ENCODE measurements at regions not wholly inside any gene's neighbourhood (a gene's known extent, or its start where the extent isn't known, plus 50 kb on each side); places are given as distances from the start of the nearest gene placed in this dataset.

- H3K4me3 ChIP-seq (ENCODE audit: low read depth, low read length), result no peak overlapping the region
- TF ChIP-seq POLR2A (IDR thresholded peaks at IDR 0.05; ENCODE audit: extremely low read depth, insufficient read length) (no peak), MAX (IDR thresholded peaks at IDR 0.05; ENCODE audit: low read depth, low read length) (no peak), MYC (IDR thresholded peaks at IDR 0.05; ENCODE audit: low read depth, low read length) (no peak), CTCF (IDR thresholded peaks at IDR 0.05; ENCODE audit: low read depth, low read length) (no peak)
- peak; percentile 8 for DNase-seq (ENCODE audit: low read depth)
Measured at GRCh38 chr1:223056802-223057201, 86.2 kb downstream of the TLR5 start.

- DNase-seq (ENCODE audit: low read depth), result no peak
- TF ChIP-seq MYC (IDR thresholded peaks at IDR 0.05; ENCODE audit: low read depth, low read length), result no peak
- TF ChIP-seq MAX (IDR thresholded peaks at IDR 0.05; ENCODE audit: low read depth, low read length), result no peak
- no peak for TF ChIP-seq POLR2A (IDR thresholded peaks at IDR 0.05; ENCODE audit: extremely low read depth, insufficient read length)
- TF ChIP-seq CTCF (IDR thresholded peaks at IDR 0.05; ENCODE audit: low read depth, low read length), result no peak
- no peak overlapping the region for H3K4me3 ChIP-seq (ENCODE audit: low read depth, low read length)
Measured at GRCh38 chr1:223057569-223058093, 85.4 kb downstream of the TLR5 start.

Data from NB4 (cell line).